GM19035 (cell line): ENCODE measurements at regions not wholly inside any gene's neighbourhood (a gene's known extent, or its start where the extent isn't known, plus 50 kb on each side); places are given as distances from the start of the nearest gene placed in this dataset.
"Not testable (repeated sequence)": the region's sequence is repeated elsewhere in the genome, so short reads cannot be mapped to it uniquely, and the experiment has no call there.

Source experiments
- ATAC-seq: cut with Tn5 transposase; IDR thresholded peaks from one replicate; pipeline ENCODE4 v1.9.1; 2021; ENCODE audit not compliant: unreplicated experiment

- no peak for ATAC-seq
Observed at GRCh38 chr5:21071986-21072385, 1084.0 kb upstream of the CDH18 start.

GRCh38 chr5:21071421-21071820 lies 1083.4 kb upstream of the CDH18 start:
- ATAC-seq, result no peak

- ATAC-seq, result no peak
Observed at GRCh38 chr5:21070858-21071257, 1082.9 kb upstream of the CDH18 start.

- no peak for ATAC-seq
Observed at GRCh38 chr5:21067724-21068123, 1079.7 kb upstream of the CDH18 start.

GRCh38 chr5:21063146-21063545 lies 1075.1 kb upstream of the CDH18 start:
- ATAC-seq, result no peak

- peak; percentile 95 for ATAC-seq
Observed at GRCh38 chr5:21058289-21058688, 1070.3 kb upstream of the CDH18 start.

GRCh38 chr5:21051945-21052344 lies 1063.9 kb upstream of the CDH18 start:
- no peak for ATAC-seq

- no peak for ATAC-seq
Observed at GRCh38 chr5:21049901-21050300, 1061.9 kb upstream of the CDH18 start.

GRCh38 chr5:21030981-21031380 lies 1043.0 kb upstream of the CDH18 start:
- ATAC-seq, result no peak

GRCh38 chr5:21024966-21025365 lies 1037.0 kb upstream of the CDH18 start:
- no peak for ATAC-seq

GRCh38 chr5:21013237-21013636 lies 1025.2 kb upstream of the CDH18 start:
- no peak for ATAC-seq

- ATAC-seq, result no peak
Observed at GRCh38 chr5:21007781-21008180, 1019.8 kb upstream of the CDH18 start.

GRCh38 chr5:20988933-20989332 lies 1000.9 kb upstream of the CDH18 start:
- ATAC-seq, result not testable (repeated sequence)

GRCh38 chr5:20985754-20986153 lies 997.8 kb upstream of the CDH18 start:
- no peak for ATAC-seq

- no peak for ATAC-seq
Observed at GRCh38 chr5:20974426-20974825, 986.4 kb upstream of the CDH18 start.

GRCh38 chr5:20972419-20972925 lies 984.5 kb upstream of the CDH18 start:
- ATAC-seq, result peak; percentile 88

GRCh38 chr5:20959347-20959746 lies 971.3 kb upstream of the CDH18 start:
- ATAC-seq, result no peak

GRCh38 chr5:20958641-20959040 lies 970.6 kb upstream of the CDH18 start:
- ATAC-seq, result no peak

GRCh38 chr5:20956134-20956533 lies 968.1 kb upstream of the CDH18 start:
- ATAC-seq, result no peak

GRCh38 chr5:20949636-20950035 lies 961.6 kb upstream of the CDH18 start:
- no peak for ATAC-seq

GRCh38 chr5:20943183-20943971 lies 955.4 kb upstream of the CDH18 start:
- not testable (repeated sequence) for ATAC-seq

GRCh38 chr5:20942603-20943002 lies 954.6 kb upstream of the CDH18 start:
- not testable (repeated sequence) for ATAC-seq

- ATAC-seq, result not testable (repeated sequence)
Observed at GRCh38 chr5:20940786-20941185, 952.8 kb upstream of the CDH18 start.
